A673 (cell line): ENCODE measurements at regions not wholly inside any gene's neighbourhood (a gene's known extent, or its start where the extent isn't known, plus 50 kb on each side); places are given as distances from the start of the nearest gene placed in this dataset.

Source experiments
- BruUV-seq: library from RNA; stranded (reverse); fragments of 400-500 nt; replicated peaks from 2 replicates; lab custom pipeline; 2021; lab: Mats Ljungman, UMichigan
- CTCF ChIA-PET: fragments of 300-600 bp; sonication (Branson Sonifier 250); formaldehyde crosslinking; loops from one replicate; lab custom pipeline; 2022; ENCODE audit warnings: antibody characterized with exemption; lab: Charles Lee
- POLR2A ChIA-PET: fragments of 300-600 bp; sonication (Branson Sonifier 250); formaldehyde crosslinking; loops from one replicate; lab custom pipeline; 2022; ENCODE audit warnings: antibody characterized with exemption; ENCODE audit not compliant: low non-redundant PET; lab: Charles Lee
- DNase-seq: peaks from one replicate; pipeline ENCODE4 v3.0.0-alpha.2; 2015; ENCODE audit warnings: low spot score
- H3K27ac ChIP-seq: fragments of 200-600 bp; sonication (generic); 2 replicates; pipeline ENCODE4 v1.5.1; 2016; ENCODE audit warnings: mixed run types, low read depth, mild to moderate bottlenecking, mixed read lengths, antibody characterized with exemption, low read length; ENCODE audit not compliant: poor library complexity, severe bottlenecking
- H3K27me3 ChIP-seq: fragments of 200-600 bp; sonication (generic); replicated peaks from 2 replicates; pipeline ENCODE4 v1.6.1; 2017; ENCODE audit warnings: mixed run types, low read depth, mild to moderate bottlenecking, mixed read lengths, antibody characterized with exemption, low read length; ENCODE audit not compliant: insufficient read depth, poor library complexity
- H3K36me3 ChIP-seq: fragments of 200-600 bp; sonication (generic); 2 replicates; pipeline ENCODE4 v1.6.1; 2016; ENCODE audit warnings: mixed run types, mild to moderate bottlenecking, mixed read lengths, antibody characterized with exemption, low read length; ENCODE audit not compliant: insufficient read depth, poor library complexity, severe bottlenecking
- H3K4me1 ChIP-seq: fragments of 200-600 bp; sonication (generic); 2 replicates; pipeline ENCODE4 v1.6.1; 2017; ENCODE audit warnings: mixed run types, mild to moderate bottlenecking, mixed read lengths, antibody characterized with exemption, low read length; ENCODE audit not compliant: insufficient read depth, poor library complexity, severe bottlenecking
- H3K4me3 ChIP-seq: fragments of 200-600 bp; sonication (generic); 2 replicates; pipeline ENCODE4 v1.5.1; 2016; ENCODE audit warnings: low read depth, mixed run types, mild to moderate bottlenecking, mixed read lengths, low read length; ENCODE audit not compliant: poor library complexity, severe bottlenecking
- H3K9me3 ChIP-seq: fragments of 200-600 bp; sonication (generic); 2 replicates; pipeline ENCODE4 v1.6.1; 2016; ENCODE audit warnings: mixed run types, low read depth, mild to moderate bottlenecking, mixed read lengths, antibody characterized with exemption, low read length; ENCODE audit not compliant: poor library complexity, severe bottlenecking
- EZH2 ChIP-seq: fragments of 200-600 bp; sonication (generic); IDR thresholded peaks from 2 replicates; pipeline ENCODE4 v1.6.1; 2017; ENCODE audit warnings: borderline replicate concordance, low read depth, mild to moderate bottlenecking, mixed read lengths, antibody characterized with exemption, low read length; ENCODE audit not compliant: poor library complexity, severe bottlenecking
- intact Hi-C: fragments of 100-400 bp; cut with micrococcal nuclease; formaldehyde crosslinking; loops from one replicate; pipeline ENCODE4 v1.10.0; 2022; ENCODE audit not compliant: unreplicated experiment
- TF ChIP-seq, protein P1 (sequence below): fragments of 300-800, 200-600 bp; sonication (generic); conservative IDR thresholded peaks from 2 replicates; pipeline ENCODE4 v1.5.1; 2017; ENCODE audit warnings: low read depth, mild to moderate bottlenecking, antibody characterized with exemption, low read length, moderate library complexity, mixed read lengths

DNA sequence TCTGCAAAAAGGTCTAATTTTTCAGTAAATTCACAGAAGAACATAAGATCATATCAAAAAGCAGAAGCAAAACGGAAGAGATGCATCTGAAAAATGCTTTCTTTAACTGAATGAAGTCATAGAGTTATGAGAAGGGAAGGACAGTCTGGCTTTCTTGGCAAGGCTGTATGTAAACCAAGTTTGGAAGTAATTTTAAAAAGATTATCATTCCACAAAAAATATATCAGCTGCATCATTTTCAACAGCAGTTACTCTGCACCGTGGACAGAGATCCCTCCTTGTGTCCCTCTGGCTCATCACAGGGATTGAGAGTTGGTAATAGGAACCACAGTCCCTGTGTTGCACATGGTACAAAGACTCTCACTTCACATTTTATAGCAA is 258.5 kb downstream of the HIVEP2 start:
- Histone ChIP-seq H3K4me3 (no peak overlapping the region), H3K4me1 (no peaks in the 10 kb centered on the region), H3K27me3 (no peaks in the 10 kb centered on the region), H3K27ac (no peak overlapping the region), H3K36me3 (no peaks in the 10 kb centered on the region), H3K9me3 (no peaks in the 10 kb centered on the region)
- no TSS peak for BruUV-seq
- intact Hi-C loops: no loop called here
- ChIA-PET CTCF (no interaction called here), POLR2A (no interaction called here)
- no peak for DNase-seq
- TF ChIP-seq, protein P1, sequence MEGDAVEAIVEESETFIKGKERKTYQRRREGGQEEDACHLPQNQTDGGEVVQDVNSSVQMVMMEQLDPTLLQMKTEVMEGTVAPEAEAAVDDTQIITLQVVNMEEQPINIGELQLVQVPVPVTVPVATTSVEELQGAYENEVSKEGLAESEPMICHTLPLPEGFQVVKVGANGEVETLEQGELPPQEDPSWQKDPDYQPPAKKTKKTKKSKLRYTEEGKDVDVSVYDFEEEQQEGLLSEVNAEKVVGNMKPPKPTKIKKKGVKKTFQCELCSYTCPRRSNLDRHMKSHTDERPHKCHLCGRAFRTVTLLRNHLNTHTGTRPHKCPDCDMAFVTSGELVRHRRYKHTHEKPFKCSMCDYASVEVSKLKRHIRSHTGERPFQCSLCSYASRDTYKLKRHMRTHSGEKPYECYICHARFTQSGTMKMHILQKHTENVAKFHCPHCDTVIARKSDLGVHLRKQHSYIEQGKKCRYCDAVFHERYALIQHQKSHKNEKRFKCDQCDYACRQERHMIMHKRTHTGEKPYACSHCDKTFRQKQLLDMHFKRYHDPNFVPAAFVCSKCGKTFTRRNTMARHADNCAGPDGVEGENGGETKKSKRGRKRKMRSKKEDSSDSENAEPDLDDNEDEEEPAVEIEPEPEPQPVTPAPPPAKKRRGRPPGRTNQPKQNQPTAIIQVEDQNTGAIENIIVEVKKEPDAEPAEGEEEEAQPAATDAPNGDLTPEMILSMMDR: no peak
- TF ChIP-seq EZH2: no peak

DNA sequence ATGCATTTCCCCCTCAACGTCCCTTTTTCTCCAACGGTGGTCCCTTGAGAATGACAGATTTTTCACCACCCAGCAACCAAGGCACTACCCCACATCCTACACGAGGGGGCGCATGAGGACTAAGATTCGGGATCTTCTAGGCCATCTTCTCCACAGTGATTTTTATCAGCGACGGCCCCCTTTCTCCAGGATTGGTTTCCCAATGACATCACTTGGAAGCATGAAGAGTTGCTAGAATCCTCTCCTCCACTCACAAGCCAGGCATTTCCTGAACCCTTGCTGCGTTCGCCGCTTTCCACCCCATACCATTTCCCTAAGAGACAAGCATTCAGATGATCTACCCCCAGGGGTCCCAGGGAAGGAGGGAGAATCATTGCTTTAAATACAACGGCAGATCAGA is 252.0 kb downstream of the HIVEP2 start:
- Histone ChIP-seq H3K27ac (no peak overlapping the region), H3K4me1 (no peaks in the 10 kb centered on the region), H3K27me3 (no peaks in the 10 kb centered on the region), H3K36me3 (no peaks in the 10 kb centered on the region), H3K9me3 (no peaks in the 10 kb centered on the region), H3K4me3 (peak overlapping the region; percentile 10)
- ChIA-PET POLR2A (no interaction called here), CTCF (no interaction called here)
- BruUV-seq: no TSS peak
- DNase-seq: peak; percentile 86
- TF ChIP-seq, protein P1: peak; percentile 94
- no peak for TF ChIP-seq EZH2
- intact Hi-C loops: loop anchor here (1.0 to 10.0 kb wide), 6 partner anchors 218 to 842 kb away; partner anchors contain the start of gene HIVEP2

DNA sequence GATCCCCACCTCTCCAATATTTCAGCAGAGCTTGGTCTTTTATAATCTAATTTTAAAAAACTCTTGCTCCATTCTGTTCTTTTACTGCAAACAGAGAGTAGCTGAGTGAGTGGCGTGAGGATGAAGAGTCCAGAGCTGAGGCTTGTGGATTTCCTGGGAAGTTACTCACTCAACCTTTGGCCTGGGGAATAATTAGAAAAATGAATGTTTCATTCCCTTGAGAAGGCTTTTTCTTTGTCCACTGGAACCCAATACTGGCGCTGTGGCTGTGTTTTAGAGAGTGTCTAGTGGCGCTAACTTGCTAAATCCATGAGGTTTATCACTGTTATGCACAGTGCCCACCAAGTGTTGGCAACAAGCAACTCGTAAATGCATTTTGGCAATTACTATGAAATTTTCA is 251.5 kb downstream of the HIVEP2 start:
- CTCF ChIA-PET: no interaction called here
- intact Hi-C loops: loop anchor here (1.0 to 10.0 kb wide), 6 partner anchors 219 to 841 kb away; partner anchors contain the start of gene HIVEP2
- Histone ChIP-seq H3K27ac (no peak overlapping the region), H3K9me3 (no peaks in the 10 kb centered on the region), H3K4me1 (no peaks in the 10 kb centered on the region), H3K27me3 (no peaks in the 10 kb centered on the region), H3K36me3 (no peaks in the 10 kb centered on the region), H3K4me3 (no peak overlapping the region)
- BruUV-seq: no TSS peak
- POLR2A ChIA-PET: no interaction called here
- no peak for DNase-seq
- TF ChIP-seq, protein P1: no peak
- no peak for TF ChIP-seq EZH2
